Sigmoid colon (tissue), 6 donors: ENCODE measurements at regions not wholly inside any gene's neighbourhood (a gene's known extent, or its start where the extent isn't known, plus 50 kb on each side); places are given as distances from the start of the nearest gene placed in this dataset.

Experiments
- DNase-seq: peaks from one replicate; pipeline ENCODE4 v3.0.0-alpha.2; 2019
- H3K27ac ChIP-seq, 4 donors: fragments of 200-600 bp; sonication (generic); one replicate each; pipeline ENCODE4 v1.5.1; 2016 to 2019; ENCODE audit warnings: mild to moderate bottlenecking in 1 of 4
- H3K27me3 ChIP-seq, 3 donors: fragments of 200-600 bp; sonication (generic); one replicate each; pipeline ENCODE4 v1.5.1; 2019; ENCODE audit warnings: mild to moderate bottlenecking in 1 of 3
- H3K36me3 ChIP-seq, 4 donors: fragments of 200-600 bp; sonication (generic); one replicate each; pipeline ENCODE4 v1.5.1; 2016 to 2019
- H3K4me1 ChIP-seq, 4 donors: fragments of 200-600 bp; sonication (generic); one replicate each; pipeline ENCODE4 v1.5.1; 2017 to 2019
- H3K4me3 ChIP-seq, 4 donors: fragments of 200-600 bp; sonication (generic); one replicate each; pipeline ENCODE4 v1.5.1; 2017 to 2019; ENCODE audit warnings: mild to moderate bottlenecking in 2 of 4, moderate library complexity in 1 of 4
- H3K9me3 ChIP-seq, 4 donors: fragments of 200-600 bp in 3 of 4; sonication (generic) in 3 of 4; one replicate each; pipeline versions ENCODE4 v1.5.1 to v1.6.1; 2013 to 2019
- EP300 ChIP-seq, 4 donors: sonication (generic); formaldehyde crosslinking; IDR thresholded peaks; one replicate each; pipeline ENCODE4 v1.6.1; 2017; ENCODE audit warnings: antibody characterized with exemption in 4 of 4
- POLR2A ChIP-seq, 2 donors: fragments of 450-650 bp; IDR thresholded peaks; one replicate each; pipeline ENCODE4 v1.6.1; 2016; ENCODE audit warnings: antibody characterized with exemption in 2 of 2, mild to moderate bottlenecking in 2 of 2, moderate library complexity in 2 of 2
- POLR2AphosphoS5 ChIP-seq, 4 donors: sonication (generic); formaldehyde crosslinking; IDR thresholded peaks; one replicate each; pipeline ENCODE4 v1.6.1; 2017; ENCODE audit warnings: antibody characterized with exemption in 4 of 4
- WGBS, 2 donors: extraction: QIAGEN DNeasy Blood & Tissue Kit; methylation state at CpG; one replicate each; pipeline ENCODE4 v1.1.7; 2013; 5-methylcytosine and 5-hydroxymethylcytosine counted together
- intact Hi-C: fragments of 100-400 bp; cut with DNase I; formaldehyde crosslinking; loops from one replicate; pipeline ENCODE4 v1.15.1; 2023
- TF ChIP-seq, protein P1 (sequence below), 4 experiments: fragments of 450-650 bp in 3 of 4; fragments of 200-600 bp in 1 of 4; IDR thresholded peaks; one replicate each; pipeline ENCODE4 v1.5.1; 2016 to 2019; ENCODE audit warnings: antibody characterized with exemption in 4 of 4, mild to moderate bottlenecking in 3 of 4, moderate library complexity in 2 of 4
- donor health status: healthy with polysubstance abuse.
- donor health status: healthy.

DNA sequence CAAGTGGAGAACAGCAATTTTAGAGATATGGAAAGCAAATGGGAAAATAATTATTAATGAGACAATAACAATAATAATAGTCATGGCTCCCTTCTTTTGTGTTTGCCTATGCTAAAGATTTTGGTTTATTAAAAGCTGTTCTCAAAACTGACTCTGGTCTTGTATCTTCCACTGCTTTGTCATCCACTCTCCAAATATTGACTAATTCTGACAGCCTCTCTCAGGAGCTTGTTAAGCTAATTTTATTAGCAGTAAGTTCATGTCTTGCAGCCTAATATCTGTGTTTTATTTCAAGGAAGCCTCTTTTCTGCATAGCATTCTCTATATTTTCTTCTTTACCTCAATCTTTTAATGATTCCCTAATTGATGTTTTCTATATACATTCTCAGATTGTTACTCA, 1419.8 kb downstream of the ARAP2 start:
- Histone ChIP-seq H3K27me3 (no peaks in the 10 kb centered on the region), H3K36me3 (no peaks in the 10 kb centered on the region), H3K27ac (no peak overlapping the region), H3K4me3 (no peak overlapping the region), H3K9me3 (no peaks in the 10 kb centered on the region), H3K4me1 (no peaks in the 10 kb centered on the region)
- no peak for DNase-seq
- TF ChIP-seq, protein P1, sequence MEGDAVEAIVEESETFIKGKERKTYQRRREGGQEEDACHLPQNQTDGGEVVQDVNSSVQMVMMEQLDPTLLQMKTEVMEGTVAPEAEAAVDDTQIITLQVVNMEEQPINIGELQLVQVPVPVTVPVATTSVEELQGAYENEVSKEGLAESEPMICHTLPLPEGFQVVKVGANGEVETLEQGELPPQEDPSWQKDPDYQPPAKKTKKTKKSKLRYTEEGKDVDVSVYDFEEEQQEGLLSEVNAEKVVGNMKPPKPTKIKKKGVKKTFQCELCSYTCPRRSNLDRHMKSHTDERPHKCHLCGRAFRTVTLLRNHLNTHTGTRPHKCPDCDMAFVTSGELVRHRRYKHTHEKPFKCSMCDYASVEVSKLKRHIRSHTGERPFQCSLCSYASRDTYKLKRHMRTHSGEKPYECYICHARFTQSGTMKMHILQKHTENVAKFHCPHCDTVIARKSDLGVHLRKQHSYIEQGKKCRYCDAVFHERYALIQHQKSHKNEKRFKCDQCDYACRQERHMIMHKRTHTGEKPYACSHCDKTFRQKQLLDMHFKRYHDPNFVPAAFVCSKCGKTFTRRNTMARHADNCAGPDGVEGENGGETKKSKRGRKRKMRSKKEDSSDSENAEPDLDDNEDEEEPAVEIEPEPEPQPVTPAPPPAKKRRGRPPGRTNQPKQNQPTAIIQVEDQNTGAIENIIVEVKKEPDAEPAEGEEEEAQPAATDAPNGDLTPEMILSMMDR (IDR thresholded peaks at IDR 0.05), result no peak
- no peak for TF ChIP-seq EP300 (IDR thresholded peaks at IDR 0.05)
- TF ChIP-seq POLR2A (IDR thresholded peaks at IDR 0.05), result no peak
- no peak for TF ChIP-seq POLR2AphosphoS5 (IDR thresholded peaks at IDR 0.05)
- intact Hi-C loops, result no loop called here

DNA sequence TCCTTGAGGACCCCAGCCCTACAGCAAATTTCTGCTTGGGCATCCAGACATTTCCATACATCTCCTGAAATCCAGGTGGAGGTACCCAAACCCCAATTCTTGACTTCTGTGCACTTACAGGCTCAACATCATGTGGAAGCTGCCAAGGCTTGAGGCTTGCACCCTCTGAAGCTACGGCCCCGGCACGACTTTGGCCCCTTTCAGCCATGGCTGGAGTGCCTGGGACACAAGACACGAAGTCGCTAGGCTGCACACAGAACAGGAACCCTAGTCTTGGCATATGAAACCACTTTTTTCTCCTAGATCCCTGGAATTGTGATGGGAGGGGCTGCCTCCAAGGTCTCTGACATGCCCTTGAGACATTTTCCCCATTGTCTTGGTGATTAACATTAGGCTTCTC, 1417.7 kb downstream of the ARAP2 start:
- WGBS, 2 donors, result 87 to 93% methylated on average over 5 of the region's 5 CpGs
- TF ChIP-seq, protein P1 (IDR thresholded peaks at IDR 0.05), result no peak
- TF ChIP-seq POLR2AphosphoS5 (IDR thresholded peaks at IDR 0.05), result no peak
- TF ChIP-seq EP300 (IDR thresholded peaks at IDR 0.05), result no peak
- TF ChIP-seq POLR2A (IDR thresholded peaks at IDR 0.05), result no peak
- no peak overlapping the region for H3K27ac ChIP-seq
- no peak overlapping the region for H3K4me3 ChIP-seq
- H3K36me3 ChIP-seq, result no peaks in the 10 kb centered on the region
- H3K27me3 ChIP-seq, result no peaks in the 10 kb centered on the region
- no peak for DNase-seq
- intact Hi-C loops, result no loop called here
- H3K9me3 ChIP-seq, result no peaks in the 10 kb centered on the region
- H3K4me1 ChIP-seq, result no peaks in the 10 kb centered on the region

DNA sequence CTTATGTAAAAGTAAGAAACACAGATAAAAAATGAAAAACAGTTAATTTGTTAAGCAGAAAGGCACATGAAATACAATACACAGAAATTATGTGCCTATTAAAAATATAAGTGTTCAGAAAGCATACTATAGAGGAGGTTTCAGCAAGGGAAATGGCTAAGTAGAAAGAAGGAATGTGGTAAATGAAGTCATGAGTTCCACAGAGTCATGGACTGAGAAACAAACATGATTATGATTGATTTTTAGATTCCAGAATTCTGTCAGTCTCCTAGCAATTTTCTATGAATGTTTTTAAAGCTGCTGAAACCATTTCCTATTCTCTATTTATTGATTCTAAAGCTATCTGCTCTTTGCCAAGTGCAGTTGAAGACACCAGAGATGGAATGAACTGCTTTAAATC, 1398.4 kb downstream of the ARAP2 start:
- DNase-seq, result no peak
- Histone ChIP-seq H3K9me3 (no peaks in the 10 kb centered on the region), H3K36me3 (no peaks in the 10 kb centered on the region), H3K4me3 (no peak overlapping the region), H3K27me3 (no peaks in the 10 kb centered on the region), H3K4me1 (no peaks in the 10 kb centered on the region), H3K27ac (no peak overlapping the region)
- intact Hi-C loops, result no loop called here
- TF ChIP-seq, protein P1 (IDR thresholded peaks at IDR 0.05), result no peak
- TF ChIP-seq EP300 (IDR thresholded peaks at IDR 0.05), result no peak
- no peak for TF ChIP-seq POLR2AphosphoS5 (IDR thresholded peaks at IDR 0.05)
- TF ChIP-seq POLR2A (IDR thresholded peaks at IDR 0.05), result no peak

DNA sequence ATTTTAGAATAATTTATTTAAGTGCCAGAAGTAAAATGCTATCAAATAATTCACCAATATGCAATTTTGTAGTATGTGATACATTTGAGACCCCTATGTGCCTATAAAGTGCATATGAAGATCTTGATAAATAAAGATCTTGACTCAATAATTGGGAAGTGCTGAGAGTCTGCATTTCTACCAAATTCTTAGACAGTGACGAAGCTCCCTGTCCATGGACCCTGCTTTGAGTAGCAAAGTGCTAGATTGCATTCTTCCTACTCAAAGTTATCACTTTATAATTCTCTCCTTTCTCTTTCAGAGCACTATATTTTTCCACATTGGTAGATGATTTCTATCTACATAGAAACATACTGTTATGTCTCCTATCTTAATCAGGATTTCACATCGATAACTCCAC, 1393.9 kb downstream of the ARAP2 start:
- Histone ChIP-seq H3K4me1 (no peaks in the 10 kb centered on the region), H3K4me3 (no peak overlapping the region), H3K27ac (no peak overlapping the region), H3K27me3 (no peaks in the 10 kb centered on the region), H3K36me3 (no peaks in the 10 kb centered on the region), H3K9me3 (no peaks in the 10 kb centered on the region)
- TF ChIP-seq POLR2AphosphoS5 (IDR thresholded peaks at IDR 0.05) (no peak), EP300 (IDR thresholded peaks at IDR 0.05) (no peak), POLR2A (IDR thresholded peaks at IDR 0.05) (no peak)
- TF ChIP-seq, protein P1 (IDR thresholded peaks at IDR 0.05), result no peak
- intact Hi-C loops, result no loop called here
- no peak for DNase-seq
- WGBS, 2 donors, result 81 to 88% methylated on average over 2 of the region's 2 CpGs

DNA sequence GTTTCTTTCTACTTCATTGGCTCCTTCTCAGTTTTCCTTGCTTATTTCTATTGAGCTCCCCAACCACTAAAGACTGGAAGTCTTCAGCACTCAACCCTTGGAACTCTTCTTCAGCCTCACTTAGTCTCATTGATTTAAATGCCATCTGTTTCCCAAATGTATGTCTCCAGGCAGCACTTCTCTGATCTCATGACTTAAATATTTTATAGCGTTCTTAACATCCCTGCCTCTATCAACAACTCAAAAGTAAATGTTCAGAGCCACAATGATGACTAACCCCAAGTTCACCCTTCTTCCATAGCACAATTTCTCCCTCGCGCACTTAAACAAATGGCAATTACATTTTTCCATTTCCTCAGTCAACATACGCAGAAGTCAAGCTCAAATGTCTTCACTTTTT, 1393.3 kb downstream of the ARAP2 start:
- no peak overlapping the region for H3K4me3 ChIP-seq
- no peaks in the 10 kb centered on the region for H3K27me3 ChIP-seq
- no peaks in the 10 kb centered on the region for H3K9me3 ChIP-seq
- TF ChIP-seq, protein P1 (IDR thresholded peaks at IDR 0.05), result no peak
- TF ChIP-seq POLR2AphosphoS5 (IDR thresholded peaks at IDR 0.05), result no peak
- no peak for TF ChIP-seq POLR2A (IDR thresholded peaks at IDR 0.05)
- no peak for TF ChIP-seq EP300 (IDR thresholded peaks at IDR 0.05)
- H3K4me1 ChIP-seq, result no peaks in the 10 kb centered on the region
- no peak overlapping the region for H3K27ac ChIP-seq
- no peaks in the 10 kb centered on the region for H3K36me3 ChIP-seq
- intact Hi-C loops, result no loop called here
- DNase-seq, result no peak
- 58 to 65% methylated on average over 4 of the region's 4 CpGs for WGBS, 2 donors
